ENCODE measurements at regions not wholly inside any gene's neighbourhood (a gene's known extent, or its start where the extent isn't known, plus 50 kb on each side); places are given as distances from the start of the nearest gene placed in this dataset.

GRCh38 chr12:87651670-87652425 lies 377.4 kb downstream of the C12orf50 start:
- POLR2A ChIA-PET, result no interaction called here
- CTCF ChIA-PET, result no interaction called here
- H3K9me3 Mint-ChIP-seq (ENCODE audit: unreplicated experiment), result no peaks in the 10 kb centered on the region
- DNase-seq (ENCODE audit: unreplicated experiment), result no peak
- H3K27me3 Mint-ChIP-seq (ENCODE audit: insufficient read depth, unreplicated experiment), result no peaks in the 10 kb centered on the region
- H3K4me1 Mint-ChIP-seq (ENCODE audit: insufficient read depth, unreplicated experiment), result no peaks in the 10 kb centered on the region
- intact Hi-C loops (cut with micrococcal nuclease), result no loop called here
- H3K36me3 Mint-ChIP-seq (ENCODE audit: insufficient read depth, unreplicated experiment), result no peaks in the 10 kb centered on the region
- no peak overlapping the region for H3K27ac Mint-ChIP-seq (ENCODE audit: low read depth, unreplicated experiment)
- no TSS peak for BruUV-seq (replicated peaks)
- H3K4me3 Mint-ChIP-seq (ENCODE audit: unreplicated experiment), result no peak overlapping the region
- TF ChIP-seq CTCF (IDR thresholded peaks at IDR 0.05; ENCODE audit: unreplicated experiment), result no peak

- no peaks in the 10 kb centered on the region for H3K9me3 Mint-ChIP-seq (ENCODE audit: unreplicated experiment)
- BruUV-seq (replicated peaks), result no TSS peak
- no peaks in the 10 kb centered on the region for H3K4me1 Mint-ChIP-seq (ENCODE audit: insufficient read depth, unreplicated experiment)
- DNase-seq (ENCODE audit: unreplicated experiment), result no peak
- H3K27ac Mint-ChIP-seq (ENCODE audit: low read depth, unreplicated experiment), result no peak overlapping the region
- CTCF ChIA-PET, result no interaction called here
- POLR2A ChIA-PET, result no interaction called here
- intact Hi-C loops (cut with micrococcal nuclease), result no loop called here
- no peaks in the 10 kb centered on the region for H3K27me3 Mint-ChIP-seq (ENCODE audit: insufficient read depth, unreplicated experiment)
- no peaks in the 10 kb centered on the region for H3K36me3 Mint-ChIP-seq (ENCODE audit: insufficient read depth, unreplicated experiment)
- TF ChIP-seq CTCF (IDR thresholded peaks at IDR 0.05; ENCODE audit: unreplicated experiment), result no peak
- H3K4me3 Mint-ChIP-seq (ENCODE audit: unreplicated experiment), result no peak overlapping the region
Measured at GRCh38 chr12:87642245-87642644, 387.0 kb downstream of the C12orf50 start.

DNA sequence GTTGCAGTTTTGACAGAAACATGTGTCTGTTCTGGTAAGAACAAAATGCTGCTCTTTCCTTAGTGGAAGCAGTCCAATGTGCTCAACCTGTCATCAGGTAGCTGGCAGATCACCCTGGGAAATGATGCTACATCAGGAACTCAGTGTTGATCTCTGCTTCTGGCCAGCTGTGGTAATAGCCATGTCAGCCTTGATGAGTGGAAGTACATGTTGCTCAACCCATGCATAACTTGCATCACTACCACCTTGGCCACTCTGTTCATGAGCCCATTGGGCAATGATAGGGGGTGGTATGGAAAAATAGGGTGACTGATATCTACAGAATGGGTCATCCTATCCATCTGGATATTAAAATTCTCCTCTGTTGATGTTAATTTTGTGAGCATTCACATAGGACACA lies 411.0 kb downstream of the C12orf50 start:
- POLR2A ChIA-PET, result no interaction called here
- H3K9me3 Mint-ChIP-seq (ENCODE audit: unreplicated experiment), result no peaks in the 10 kb centered on the region
- intact Hi-C loops (cut with micrococcal nuclease), result no loop called here
- H3K27ac Mint-ChIP-seq (ENCODE audit: low read depth, unreplicated experiment), result no peak overlapping the region
- DNase-seq (ENCODE audit: unreplicated experiment), result peak; percentile 51
- H3K4me1 Mint-ChIP-seq (ENCODE audit: insufficient read depth, unreplicated experiment), result no peaks in the 10 kb centered on the region
- H3K27me3 Mint-ChIP-seq (ENCODE audit: insufficient read depth, unreplicated experiment), result no peaks in the 10 kb centered on the region
- BruUV-seq (replicated peaks), result no TSS peak
- no peaks in the 10 kb centered on the region for H3K36me3 Mint-ChIP-seq (ENCODE audit: insufficient read depth, unreplicated experiment)
- CTCF ChIA-PET, result no interaction called here
- TF ChIP-seq CTCF (IDR thresholded peaks at IDR 0.05; ENCODE audit: unreplicated experiment), result no peak
- no peak overlapping the region for H3K4me3 Mint-ChIP-seq (ENCODE audit: unreplicated experiment)

DNA sequence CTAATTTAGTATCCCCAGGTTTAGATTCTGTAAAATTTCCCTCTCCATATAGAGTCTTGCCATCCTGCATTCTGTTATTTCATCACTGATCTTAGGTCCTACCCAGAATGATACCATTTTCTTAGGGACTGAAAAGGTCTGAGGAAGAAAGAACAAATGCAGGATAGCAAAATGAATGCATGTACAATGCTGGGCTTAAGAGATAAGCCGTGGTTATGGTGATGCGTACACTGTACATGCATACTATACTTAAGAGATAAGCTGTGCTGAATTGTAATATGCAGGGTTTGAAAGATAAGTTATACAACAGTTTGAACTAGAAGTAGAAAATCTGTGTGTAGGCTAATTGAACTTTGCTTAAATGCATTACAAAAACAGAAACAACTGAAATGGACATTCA lies 416.2 kb downstream of the C12orf50 start:
- no peak overlapping the region for H3K4me3 Mint-ChIP-seq (ENCODE audit: unreplicated experiment)
- intact Hi-C loops (cut with micrococcal nuclease), result no loop called here
- no peak for DNase-seq (ENCODE audit: unreplicated experiment)
- POLR2A ChIA-PET, result no interaction called here
- no peaks in the 10 kb centered on the region for H3K9me3 Mint-ChIP-seq (ENCODE audit: unreplicated experiment)
- BruUV-seq (replicated peaks), result no TSS peak
- no peak overlapping the region for H3K27ac Mint-ChIP-seq (ENCODE audit: low read depth, unreplicated experiment)
- no peaks in the 10 kb centered on the region for H3K36me3 Mint-ChIP-seq (ENCODE audit: insufficient read depth, unreplicated experiment)
- no peaks in the 10 kb centered on the region for H3K27me3 Mint-ChIP-seq (ENCODE audit: insufficient read depth, unreplicated experiment)
- CTCF ChIA-PET, result no interaction called here
- no peak for TF ChIP-seq CTCF (IDR thresholded peaks at IDR 0.05; ENCODE audit: unreplicated experiment)
- no peaks in the 10 kb centered on the region for H3K4me1 Mint-ChIP-seq (ENCODE audit: insufficient read depth, unreplicated experiment)
